DMS 273 treated with DMSO at 0.1 percent for 48 hours (cell line): ENCODE measurements at regions not wholly inside any gene's neighbourhood (a gene's known extent, or its start where the extent isn't known, plus 50 kb on each side); places are given as distances from the start of the nearest gene placed in this dataset.

Experiments
- DNase-seq: peaks from one replicate; lab custom pipeline; 2025; lab: John Stamatoyannopoulos, UW

- DNase-seq = no peak
These were observed 53.1 kb upstream of the CHST15 start for GRCh38 chr10:124146483-124146882.

- no peak for DNase-seq
These were observed 51.9 kb upstream of the CHST15 start for GRCh38 chr10:124145109-124145870.

- DNase-seq = no peak
These were observed 51.1 kb upstream of the CHST15 start for GRCh38 chr10:124144536-124144935.

- DNase-seq = no peak
These were observed 50.3 kb upstream of the CHST15 start for GRCh38 chr10:124143721-124144120.
